ENCODE measurements at regions not wholly inside any gene's neighbourhood (a gene's known extent, or its start where the extent isn't known, plus 50 kb on each side); places are given as distances from the start of the nearest gene placed in this dataset.

GRCh38 chrX:150212672-150213480 lies 150.2 kb upstream of the MAMLD1 start:
- TF ChIP-seq CTCF (IDR thresholded peaks at IDR 0.05; ENCODE audit: poor library complexity) (peak; percentile 11), EZH2 (IDR thresholded peaks at IDR 0.05; ENCODE audit: borderline replicate concordance) (no peak)
